Activated T-cell treated with anti-CD3 and anti-CD28 coated beads, Interleukin-2, amount 50 U/mL, for 24 hours (primary cell): ENCODE measurements at regions not wholly inside any gene's neighbourhood (a gene's known extent, or its start where the extent isn't known, plus 50 kb on each side); places are given as distances from the start of the nearest gene placed in this dataset.

ENCODE experiments used
- DNase-seq: peaks from one replicate; pipeline ENCODE4 v3.0.0-alpha.2; 2020
- H3K27ac Mint-ChIP-seq: 2 replicates; pipeline ENCODE4 v1.8.0; 2020; ENCODE audit warnings: mild to moderate bottlenecking, mixed read lengths
- H3K27me3 Mint-ChIP-seq: 2 replicates; pipeline ENCODE4 v1.8.0; 2020; ENCODE audit warnings: mixed read lengths
- H3K36me3 Mint-ChIP-seq: 2 replicates; pipeline ENCODE4 v1.8.0; 2020; ENCODE audit warnings: low read depth, mixed read lengths
- H3K4me1 Mint-ChIP-seq: 2 replicates; pipeline ENCODE4 v1.8.0; 2020; ENCODE audit warnings: low read depth, mixed read lengths
- H3K4me3 Mint-ChIP-seq: 2 replicates; pipeline ENCODE4 v1.8.0; 2020; ENCODE audit warnings: mild to moderate bottlenecking, moderate library complexity, mixed read lengths
- H3K9me3 Mint-ChIP-seq: 2 replicates; pipeline ENCODE4 v1.8.0; 2020; ENCODE audit warnings: mixed read lengths

GRCh38 chr5:61924251-61924650 is 381.8 kb upstream of the KIF2A start:
- Mint-ChIP-seq H3K36me3 (no peaks in the 10 kb centered on the region), H3K4me3 (no peak overlapping the region), H3K9me3 (no peaks in the 10 kb centered on the region), H3K4me1 (no peaks in the 10 kb centered on the region), H3K27me3 (no peaks in the 10 kb centered on the region), H3K27ac (no peak overlapping the region)
- DNase-seq, result no peak

- Mint-ChIP-seq H3K4me1 (no peaks in the 10 kb centered on the region), H3K27me3 (no peaks in the 10 kb centered on the region), H3K36me3 (no peaks in the 10 kb centered on the region), H3K4me3 (no peak overlapping the region), H3K9me3 (peaks cover 2% of the 10 kb centered on the region), H3K27ac (no peak overlapping the region)
- no peak for DNase-seq
Measured at GRCh38 chr5:61926911-61927310, 379.1 kb upstream of the KIF2A start.

- Mint-ChIP-seq H3K36me3 (no peaks in the 10 kb centered on the region), H3K9me3 (peaks cover 6% of the 10 kb centered on the region), H3K4me1 (no peaks in the 10 kb centered on the region), H3K4me3 (no peak overlapping the region), H3K27me3 (no peaks in the 10 kb centered on the region), H3K27ac (no peak overlapping the region)
- no peak for DNase-seq
Measured at GRCh38 chr5:61931236-61931635, 374.8 kb upstream of the KIF2A start.

GRCh38 chr5:61933787-61934626 is 372.0 kb upstream of the KIF2A start:
- Mint-ChIP-seq H3K36me3 (no peaks in the 10 kb centered on the region), H3K27ac (no peak overlapping the region), H3K4me1 (no peaks in the 10 kb centered on the region), H3K9me3 (peaks cover 6% of the 10 kb centered on the region), H3K4me3 (no peak overlapping the region), H3K27me3 (no peaks in the 10 kb centered on the region)
- DNase-seq, result no peak

- DNase-seq, result no peak
- Mint-ChIP-seq H3K36me3 (no peaks in the 10 kb centered on the region), H3K9me3 (no peaks in the 10 kb centered on the region), H3K4me1 (no peaks in the 10 kb centered on the region), H3K27me3 (no peaks in the 10 kb centered on the region), H3K4me3 (no peak overlapping the region), H3K27ac (no peak overlapping the region)
Measured at GRCh38 chr5:61941637-61942036, 364.4 kb upstream of the KIF2A start.

GRCh38 chr5:61942462-61943049 is 363.4 kb upstream of the KIF2A start:
- H3K9me3 Mint-ChIP-seq, result no peaks in the 10 kb centered on the region
- no peak overlapping the region for H3K4me3 Mint-ChIP-seq
- DNase-seq, result no peak
- no peaks in the 10 kb centered on the region for H3K36me3 Mint-ChIP-seq
- H3K27ac Mint-ChIP-seq, result no peak overlapping the region
- no peaks in the 10 kb centered on the region for H3K27me3 Mint-ChIP-seq
- no peaks in the 10 kb centered on the region for H3K4me1 Mint-ChIP-seq

GRCh38 chr5:61943713-61944112 is 362.3 kb upstream of the KIF2A start:
- no peaks in the 10 kb centered on the region for H3K4me1 Mint-ChIP-seq
- H3K9me3 Mint-ChIP-seq, result no peaks in the 10 kb centered on the region
- H3K36me3 Mint-ChIP-seq, result no peaks in the 10 kb centered on the region
- no peak overlapping the region for H3K4me3 Mint-ChIP-seq
- DNase-seq, result no peak
- no peak overlapping the region for H3K27ac Mint-ChIP-seq
- H3K27me3 Mint-ChIP-seq, result no peaks in the 10 kb centered on the region

GRCh38 chr5:61948151-61948550 is 357.9 kb upstream of the KIF2A start:
- Mint-ChIP-seq H3K27ac (no peak overlapping the region), H3K27me3 (no peaks in the 10 kb centered on the region), H3K36me3 (no peaks in the 10 kb centered on the region), H3K4me1 (no peaks in the 10 kb centered on the region), H3K4me3 (no peak overlapping the region), H3K9me3 (no peaks in the 10 kb centered on the region)
- no peak for DNase-seq

- Mint-ChIP-seq H3K4me1 (no peaks in the 10 kb centered on the region), H3K27ac (no peak overlapping the region), H3K9me3 (no peaks in the 10 kb centered on the region), H3K27me3 (no peaks in the 10 kb centered on the region), H3K36me3 (no peaks in the 10 kb centered on the region), H3K4me3 (no peak overlapping the region)
- no peak for DNase-seq
Measured at GRCh38 chr5:61949054-61949678, 356.8 kb upstream of the KIF2A start.

- Mint-ChIP-seq H3K36me3 (no peaks in the 10 kb centered on the region), H3K4me1 (no peaks in the 10 kb centered on the region), H3K27me3 (no peaks in the 10 kb centered on the region), H3K9me3 (no peaks in the 10 kb centered on the region), H3K27ac (no peak overlapping the region), H3K4me3 (no peak overlapping the region)
- no peak for DNase-seq
Measured at GRCh38 chr5:61949679-61950435, 356.1 kb upstream of the KIF2A start.

GRCh38 chr5:61951295-61951694 is 354.7 kb upstream of the KIF2A start:
- Mint-ChIP-seq H3K27me3 (no peaks in the 10 kb centered on the region), H3K4me3 (no peak overlapping the region), H3K27ac (no peak overlapping the region), H3K9me3 (no peaks in the 10 kb centered on the region), H3K4me1 (no peaks in the 10 kb centered on the region), H3K36me3 (no peaks in the 10 kb centered on the region)
- no peak for DNase-seq

- H3K27ac Mint-ChIP-seq, result no peak overlapping the region
Measured at GRCh38 chr5:61953913-61954312, 352.1 kb upstream of the KIF2A start.

GRCh38 chr5:61964201-61964600 is 341.8 kb upstream of the KIF2A start:
- Mint-ChIP-seq H3K9me3 (no peaks in the 10 kb centered on the region), H3K4me1 (no peaks in the 10 kb centered on the region), H3K4me3 (no peak overlapping the region)

More at GRCh38 chr5:61953913-61954312, 352.1 kb upstream of the KIF2A start:
- Mint-ChIP-seq H3K4me3 (no peak overlapping the region), H3K36me3 (no peaks in the 10 kb centered on the region), H3K4me1 (no peaks in the 10 kb centered on the region), H3K27me3 (no peaks in the 10 kb centered on the region), H3K9me3 (no peaks in the 10 kb centered on the region)
- no peak for DNase-seq

GRCh38 chr5:61965069-61965468 is 340.9 kb upstream of the KIF2A start:
- no peak for DNase-seq
- H3K9me3 Mint-ChIP-seq, result no peaks in the 10 kb centered on the region
- no peaks in the 10 kb centered on the region for H3K36me3 Mint-ChIP-seq
- H3K27ac Mint-ChIP-seq, result no peak overlapping the region
- peaks cover 2% of the 10 kb centered on the region for H3K27me3 Mint-ChIP-seq
- no peaks in the 10 kb centered on the region for H3K4me1 Mint-ChIP-seq
- no peak overlapping the region for H3K4me3 Mint-ChIP-seq

More at GRCh38 chr5:61964201-61964600, 341.8 kb upstream of the KIF2A start:
- peaks cover under 1% of the 10 kb centered on the region for H3K27me3 Mint-ChIP-seq
- H3K36me3 Mint-ChIP-seq, result no peaks in the 10 kb centered on the region
- DNase-seq, result no peak
- H3K27ac Mint-ChIP-seq, result no peak overlapping the region
